A549 (cell line): ENCODE measurements at regions not wholly inside any gene's neighbourhood (a gene's known extent, or its start where the extent isn't known, plus 50 kb on each side); places are given as distances from the start of the nearest gene placed in this dataset.

ENCODE experiments used
- ATAC-seq, 2 experiments: fragments of 200-7000 bp in 1 of 2; fragments of >200 bp in 1 of 2; cut with Nextera tagmentation in 1 of 2; cut with Tn5 transposase in 1 of 2; 3 replicates each; pipeline versions ENCODE4 v1.8.0 to v1.9.1; 2018 to 2020; ENCODE audit warnings: mild to moderate bottlenecking in 1 of 2, moderate library complexity in 1 of 2
- CTCF ChIA-PET: fragments of 300-600 bp; sonication (Branson Sonifier 250); formaldehyde crosslinking; extraction: SDS; loops from one replicate; lab custom pipeline; 2021; ENCODE audit warnings: antibody characterized with exemption, inconsistent platforms; lab: Yijun Ruan, JAX
- POLR2A ChIA-PET: fragments of 350-600 bp; formaldehyde crosslinking; extraction: SDS; loops from one replicate; lab custom pipeline; 2021; ENCODE audit warnings: antibody characterized with exemption, inconsistent platforms; lab: Yijun Ruan, JAX
- DNase-seq, 2 experiments: peaks; one replicate each; pipeline versions ENCODE4 v3.0.0 to v3.0.0-alpha.2; 2011 to 2016; ENCODE audit warnings: low read depth in 1 of 2, low spot score in 1 of 2
- FAIRE-seq: peaks from 2 replicates; lab custom pipeline; 2011; peaks lifted over from hg19 to GRCh38; lab: Jason Lieb, UNC
- H3K27ac ChIP-seq, 2 experiments: fragments of >200 bp; sonication (Bioruptor Twin); formaldehyde crosslinking; 3 replicates each; pipeline ENCODE4 v1.5.1; 2016 to 2017
- H3K4me1 ChIP-seq: fragments of >200 bp; sonication (Bioruptor Twin); formaldehyde crosslinking; 3 replicates; pipeline ENCODE4 v1.6.1; 2016
- H3K4me2 ChIP-seq: fragments of >200 bp; sonication (Bioruptor Twin); formaldehyde crosslinking; 3 replicates; pipeline ENCODE4 v1.6.1; 2016
- H3K4me3 ChIP-seq: fragments of >200 bp; sonication (Bioruptor Twin); formaldehyde crosslinking; 3 replicates; pipeline ENCODE4 v1.5.1; 2016
- H3K9me3 ChIP-seq: fragments of >200 bp; sonication (Bioruptor Twin); formaldehyde crosslinking; 3 replicates; pipeline ENCODE4 v1.6.1; 2016
- ATOH8 ChIP-seq: fragments of 250-450 bp; sonication (Bioruptor Pico); IDR thresholded peaks from 2 replicates; pipeline ENCODE4 v1.5.0; 2020; ENCODE audit warnings: low read depth, mild to moderate bottlenecking, moderate library complexity
- BCL3 ChIP-seq: fragments of >200 bp; sonication (Bioruptor Twin); formaldehyde crosslinking; IDR thresholded peaks from 3 replicates; pipeline ENCODE4 v1.6.1; 2016
- CEBPB ChIP-seq, 2 experiments: fragments of >200 bp in 1 of 2; sonication (Bioruptor Twin) in 1 of 2; formaldehyde crosslinking in 1 of 2; IDR thresholded peaks; 2 replicates each; pipeline ENCODE4 v1.6.1; 2012 to 2016
- CTCF ChIP-seq: fragments of >200 bp; sonication (Bioruptor Twin); formaldehyde crosslinking; IDR thresholded peaks from 3 replicates; pipeline ENCODE4 v1.5.1; 2016
- EHF ChIP-seq: fragments of 250-450 bp; sonication (Bioruptor Pico); IDR thresholded peaks from 2 replicates; pipeline ENCODE4 v1.5.0; 2020; ENCODE audit warnings: mild to moderate bottlenecking
- EP300 ChIP-seq, 2 experiments: fragments of >200 bp; sonication (Bioruptor Twin); formaldehyde crosslinking; IDR thresholded peaks; 2 replicates in 1 of 2; 3 replicates in 1 of 2; pipeline ENCODE4 v1.6.1; 2016 to 2017
- ESRRA ChIP-seq: fragments of 150-350 bp; IDR thresholded peaks from 2 replicates; pipeline ENCODE4 v1.6.1; 2014; ENCODE audit warnings: mild to moderate bottlenecking, low read length, borderline replicate concordance
- FOSL2 ChIP-seq, 2 experiments: fragments of 450-650 bp in 1 of 2; fragments of >200 bp in 1 of 2; sonication (Bioruptor Twin) in 1 of 2; formaldehyde crosslinking; IDR thresholded peaks; 2 replicates each; pipeline versions ENCODE4 v1.5.0 to v1.6.1; 2016 to 2020; ENCODE audit warnings: mild to moderate bottlenecking in 1 of 2, moderate library complexity in 1 of 2
- GATA3 ChIP-seq: IDR thresholded peaks from 2 replicates; pipeline ENCODE4 v1.6.1; 2012; ENCODE audit warnings: borderline replicate concordance
- HDAC2 ChIP-seq: fragments of 200-600 bp; sonication (generic); IDR thresholded peaks from 2 replicates; pipeline ENCODE4 v1.6.1; 2016
- HOXB5 ChIP-seq: fragments of 250-450 bp; sonication (Bioruptor Pico); IDR thresholded peaks from 2 replicates; pipeline ENCODE4 v1.5.0; 2020; ENCODE audit warnings: mild to moderate bottlenecking, moderate library complexity
- JUNB ChIP-seq: fragments of >200 bp; sonication (Bioruptor Twin); formaldehyde crosslinking; IDR thresholded peaks from 2 replicates; pipeline ENCODE4 v1.6.1; 2016
- KDM5A ChIP-seq: fragments of 200-600 bp; sonication (generic); IDR thresholded peaks from 2 replicates; pipeline ENCODE4 v1.6.1; 2016; ENCODE audit warnings: antibody characterized with exemption, mild to moderate bottlenecking
- MAFK ChIP-seq: fragments of 450-650 bp; IDR thresholded peaks from 2 replicates; pipeline ENCODE4 v1.6.1; 2014; ENCODE audit not compliant: partially characterized antibody
- MAX ChIP-seq: IDR thresholded peaks from 2 replicates; pipeline ENCODE4 v1.6.1; 2012
- NFE2L2 ChIP-seq: fragments of 150-350 bp; conservative IDR thresholded peaks from 2 replicates; pipeline ENCODE4 v1.6.1; 2014; ENCODE audit warnings: low read length
- NR3C1 ChIP-seq: fragments of >200 bp; sonication (Bioruptor Twin); formaldehyde crosslinking; IDR thresholded peaks from 3 replicates; pipeline ENCODE4 v1.6.1; 2017
- RAD21 ChIP-seq, 2 experiments: fragments of >200 bp in 1 of 2; sonication (Bioruptor Twin) in 1 of 2; formaldehyde crosslinking in 1 of 2; IDR thresholded peaks in 1 of 2; conservative IDR thresholded peaks in 1 of 2; 2 replicates in 1 of 2; 3 replicates in 1 of 2; pipeline ENCODE4 v1.6.1; 2012 to 2018; ENCODE audit warnings: inconsistent platforms in 1 of 2
- RCOR1 ChIP-seq: fragments of 150-350 bp; IDR thresholded peaks from 2 replicates; pipeline ENCODE4 v1.6.1; 2014; ENCODE audit warnings: antibody characterized with exemption, low read length, low read depth
- TFCP2L1 ChIP-seq: fragments of 250-450 bp; sonication (Bioruptor Pico); IDR thresholded peaks from 2 replicates; pipeline ENCODE4 v1.5.0; 2021; ENCODE audit warnings: mild to moderate bottlenecking
- TP53 ChIP-seq: fragments of 250-450 bp; sonication (Bioruptor Pico); IDR thresholded peaks from 2 replicates; pipeline ENCODE4 v1.5.0; 2021; ENCODE audit warnings: mild to moderate bottlenecking, moderate library complexity
- ZC3H11A ChIP-seq: fragments of 450-650 bp; IDR thresholded peaks from 2 replicates; pipeline ENCODE4 v1.6.1; 2014; ENCODE audit warnings: antibody characterized with exemption, mild to moderate bottlenecking
- ZFP36 ChIP-seq: fragments of 450-650 bp; IDR thresholded peaks from 2 replicates; pipeline ENCODE4 v1.6.1; 2014; ENCODE audit warnings: borderline replicate concordance; ENCODE audit not compliant: partially characterized antibody
- ZNF302 ChIP-seq: fragments of 250-450 bp; sonication (Bioruptor Pico); IDR thresholded peaks from 2 replicates; pipeline ENCODE4 v1.9.0; 2021; ENCODE audit warnings: inconsistent platforms, mild to moderate bottlenecking, moderate library complexity
- WGBS: methylation state at CpG from one replicate; pipeline ENCODE4 v1.1.6; 2017; ENCODE audit errors: missing lambda C conversion rate; 5-methylcytosine and 5-hydroxymethylcytosine counted together

- Histone ChIP-seq H3K4me1 (peaks cover 33% of the 10 kb centered on the region), H3K27ac (peak overlapping the region; percentile 71), H3K4me2 (peak overlapping the region; percentile 47), H3K9me3 (peaks cover 3% of the 10 kb centered on the region; the same call in 1 of the 3 replicates), H3K4me3 (no peak overlapping the region)
- ChIA-PET POLR2A (interaction anchor here (0.7 kb wide), 1 partner anchor 8 kb away, joined by 3 read pairs; no protein-coding TSS in a partner anchor), CTCF (no interaction called here)
- peak; percentile 34 to 54; a peak in 2 of 6 replicates for ATAC-seq
- no peak for DNase-seq
- TF ChIP-seq CEBPB (IDR thresholded peaks at IDR 0.05) (no peak), FOSL2 (IDR thresholded peaks at IDR 0.05) (no peak), FOSL2 (CRISPR knock-in tag; IDR thresholded peaks at IDR 0.05) (peak; percentile 2; the same call in 1 of the 2 replicates), JUNB (peak; percentile 28)
- FAIRE-seq = no peak
Measured at GRCh38 chr13:85586856-85587255, 212.4 kb downstream of the SLITRK6 start.

- ATAC-seq (peak; percentile 88 to 93), FAIRE-seq (no peak)
- H3K9me3 ChIP-seq = peaks cover 3% of the 10 kb centered on the region; the same call in 1 of the 3 replicates
Measured at GRCh38 chr13:85586422-85586831, 212.8 kb downstream of the SLITRK6 start.

More at GRCh38 chr13:85586422-85586831, 212.8 kb downstream of the SLITRK6 start:
- peaks cover 33% of the 10 kb centered on the region for H3K4me1 ChIP-seq
- H3K27ac ChIP-seq = peak overlapping the region; percentile 63 to 71
- peak in 1 of 2 experiments; percentile 85 for DNase-seq
- CTCF ChIA-PET = no interaction called here
- 8% methylated on average over 1 of the region's 1 CpG for WGBS
- TF ChIP-seq ATOH8 (no peak), ZNF302 (CRISPR knock-in tag) (no peak), JUNB (peak; percentile 60), ZFP36 (no peak), MAX (no peak), RCOR1 (no peak), NFE2L2 (no peak), TFCP2L1 (CRISPR knock-in tag) (no peak), EP300 (IDR thresholded peaks at IDR 0.05) (peak; percentile 34 to 40; a peak in 2 of 5 replicates), GATA3 (peak; percentile 71), ESRRA (no peak), EHF (CRISPR knock-in tag) (no peak), HOXB5 (CRISPR knock-in tag) (no peak), BCL3 (peak; percentile 30; the same call in 1 of the 3 replicates), FOSL2 (IDR thresholded peaks at IDR 0.05) (no peak), FOSL2 (CRISPR knock-in tag; IDR thresholded peaks at IDR 0.05) (peak; percentile 70), CTCF (no peak), ZC3H11A (no peak), MAFK (peak; percentile 8), HDAC2 (no peak), TP53 (CRISPR knock-in tag) (no peak), RAD21 (conservative IDR thresholded peaks at IDR 0.05 in 1 of 2, IDR thresholded peaks at IDR 0.05 in 1 of 2) (0 out of 5 replicates have a peak, but pooled peaks of 1 of the 2 experiments have one; percentile 9), CEBPB (IDR thresholded peaks at IDR 0.05) (no peak; a peak in 1 of 4 replicates), NR3C1 (no peak), KDM5A (no peak)
- peak overlapping the region; percentile 47 for H3K4me2 ChIP-seq
- POLR2A ChIA-PET = interaction anchor here (0.7 kb wide), 1 partner anchor 8 kb away, joined by 3 read pairs; no protein-coding TSS in a partner anchor
- H3K4me3 ChIP-seq = no peak overlapping the region
